ENCODE measurements at regions not wholly inside any gene's neighbourhood (a gene's known extent, or its start where the extent isn't known, plus 50 kb on each side); places are given as distances from the start of the nearest gene placed in this dataset.

DNA sequence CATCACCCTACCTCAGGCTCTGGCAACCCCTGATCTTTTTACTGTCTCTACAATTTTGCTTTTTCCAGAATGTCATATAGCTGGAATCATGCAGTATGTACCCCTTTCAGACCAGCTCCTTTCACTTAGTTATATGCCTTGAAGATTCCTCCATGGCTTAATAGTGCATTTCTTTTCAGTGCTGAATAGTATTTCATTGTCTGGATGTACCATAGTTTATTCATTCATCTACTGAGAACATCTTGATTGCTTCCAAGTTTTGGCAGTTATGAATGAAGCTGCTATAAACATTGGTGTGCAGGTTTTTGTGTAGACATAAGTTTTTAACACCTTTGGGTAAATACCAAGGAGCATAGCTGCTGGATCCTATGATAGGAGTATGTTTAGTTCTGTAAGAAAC, 50.8 kb upstream of the ANP32A start:
- no peak for DNase-seq

DNA sequence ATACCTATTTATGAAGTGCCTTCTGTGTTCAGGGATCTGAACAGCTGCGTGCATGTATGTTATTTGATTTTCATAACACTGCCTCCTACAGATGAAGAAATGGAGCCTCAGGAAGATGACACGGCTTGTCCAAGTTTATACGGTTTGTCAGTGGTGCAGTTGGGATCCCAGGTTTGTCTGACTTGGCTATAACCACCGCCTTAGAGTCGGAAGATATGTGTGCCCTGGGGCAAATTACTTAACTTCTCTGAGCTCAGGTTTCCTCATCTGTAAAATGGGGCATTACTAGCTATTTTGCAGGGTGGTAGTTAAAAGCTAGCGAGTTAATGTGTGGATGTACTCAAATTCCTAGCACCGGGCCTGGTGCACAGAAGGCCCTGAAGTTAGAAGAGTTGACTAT, 54.1 kb upstream of the ANP32A start:
- DNase-seq, result no peak

GRCh38 chr15:68875377-68876116, 54.8 kb upstream of the SPESP1 start:
- DNase-seq, result peak; percentile 86

GRCh38 chr15:68877626-68878025, 52.7 kb upstream of the SPESP1 start:
- DNase-seq, result no peak

DNA sequence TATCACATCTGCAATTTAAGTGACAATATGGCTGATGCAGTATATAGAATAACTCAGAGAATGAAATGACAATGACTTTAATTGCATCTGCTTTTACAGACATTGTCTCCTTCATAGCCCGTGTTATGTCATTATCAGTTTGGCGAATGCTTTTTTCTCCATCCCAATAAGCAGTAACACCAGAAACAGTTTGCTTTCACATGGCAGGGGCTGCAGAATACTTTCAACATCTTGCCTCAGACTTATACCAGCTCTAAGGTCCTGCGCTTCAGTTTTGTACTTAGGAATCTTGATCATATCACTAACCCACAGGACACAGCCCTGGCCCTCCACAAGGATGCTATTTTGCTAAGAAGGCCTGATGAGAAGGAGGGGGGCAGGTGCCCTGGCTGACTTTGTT, 49.9 kb upstream of the SPESP1 start:
- no peak for DNase-seq

All from fibroblast of skin of abdomen (primary cell).